Mammary epithelial cell (primary cell): ENCODE measurements at regions not wholly inside any gene's neighbourhood (a gene's known extent, or its start where the extent isn't known, plus 50 kb on each side); places are given as distances from the start of the nearest gene placed in this dataset.

Experiments
- CTCF ChIP-seq, 2 donors: IDR thresholded peaks in 1 of 2; conservative IDR thresholded peaks in 1 of 2; 2 replicates each; pipeline ENCODE4 v1.5.1; 2011 to 2012; ENCODE audit warnings: inconsistent platforms in 2 of 2, low read length in 2 of 2, mild to moderate bottlenecking in 2 of 2, control low read depth in 1 of 2, low read depth in 1 of 2; ENCODE audit not compliant: insufficient read depth in 1 of 2; ENCODE audit errors: extremely low read depth in 1 of 2
- EZH2 ChIP-seq: IDR thresholded peaks from 2 replicates; pipeline ENCODE4 v1.6.1; 2012; ENCODE audit warnings: low read length, inconsistent platforms, borderline replicate concordance

GRCh38 chr4:166637816-166638215 is 596.5 kb downstream of the SPOCK3 start:
- TF ChIP-seq EZH2 (no peak), CTCF (conservative IDR thresholded peaks at IDR 0.05 in 1 of 2, IDR thresholded peaks at IDR 0.05 in 1 of 2; ENCODE audit: extremely low read depth in 1 of 2, insufficient read depth in 1 of 2, low read depth in 1 of 2, low read length in 2 of 2) (no peak)
